Stimulated activated CD4-positive, alpha-beta T cell treated with anti-CD3 and anti-CD28 coated beads, Interleukin-12 subunit alpha, Interleukin-12 subunit beta, amount 100 ng/mL, for 4 hours (primary cell): ENCODE measurements at regions not wholly inside any gene's neighbourhood (a gene's known extent, or its start where the extent isn't known, plus 50 kb on each side); places are given as distances from the start of the nearest gene placed in this dataset.
"Not testable (repeated sequence)": the region's sequence is repeated elsewhere in the genome, so short reads cannot be mapped to it uniquely, and the experiment has no call there.

Source experiments
- DNase-seq: peaks from one replicate; pipeline ENCODE4 v3.0.0-alpha.2; 2020

GRCh38 chrX:1140236-1140681, 72.2 kb downstream of the CRLF2 start:
- no peak for DNase-seq

- no peak for DNase-seq
These were observed 73.3 kb downstream of the CRLF2 start for GRCh38 chrX:1139185-1139500.

DNA sequence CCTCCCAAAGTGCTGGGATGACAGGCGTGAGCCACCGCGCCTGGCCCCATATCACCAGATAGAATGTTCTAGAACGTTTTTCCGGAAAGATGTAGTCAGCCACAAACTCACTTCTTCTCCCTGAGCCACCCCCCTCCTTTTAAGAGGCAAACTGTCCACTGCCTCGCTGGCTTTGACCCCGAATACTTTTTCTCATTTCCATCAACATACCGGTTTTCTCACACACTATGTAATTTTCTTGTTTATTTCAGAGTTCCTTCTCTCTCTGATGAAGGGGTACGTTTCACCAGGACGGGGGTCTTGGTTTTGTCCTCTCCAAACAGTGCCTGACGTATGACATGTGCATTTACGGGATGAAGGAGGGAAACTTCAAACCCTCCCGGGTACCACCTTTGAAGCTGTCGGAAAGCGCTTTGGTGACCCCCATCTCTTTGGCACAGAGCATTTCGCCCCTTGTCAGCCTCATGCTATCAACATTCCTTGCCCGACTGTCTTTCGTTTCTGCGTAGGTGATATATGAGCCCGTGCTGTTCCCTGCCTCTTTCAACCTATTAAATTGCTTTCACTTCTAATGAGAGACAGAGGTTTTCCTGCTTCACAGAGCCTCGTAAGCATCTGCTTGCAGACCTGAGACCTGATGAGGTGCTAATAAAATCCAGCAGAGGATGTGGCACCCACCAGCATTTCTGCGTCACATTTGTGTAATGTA, 73.8 kb downstream of the CRLF2 start:
- DNase-seq, result no peak

GRCh38 chrX:1137531-1137930, 74.9 kb downstream of the CRLF2 start:
- no peak for DNase-seq

DNA sequence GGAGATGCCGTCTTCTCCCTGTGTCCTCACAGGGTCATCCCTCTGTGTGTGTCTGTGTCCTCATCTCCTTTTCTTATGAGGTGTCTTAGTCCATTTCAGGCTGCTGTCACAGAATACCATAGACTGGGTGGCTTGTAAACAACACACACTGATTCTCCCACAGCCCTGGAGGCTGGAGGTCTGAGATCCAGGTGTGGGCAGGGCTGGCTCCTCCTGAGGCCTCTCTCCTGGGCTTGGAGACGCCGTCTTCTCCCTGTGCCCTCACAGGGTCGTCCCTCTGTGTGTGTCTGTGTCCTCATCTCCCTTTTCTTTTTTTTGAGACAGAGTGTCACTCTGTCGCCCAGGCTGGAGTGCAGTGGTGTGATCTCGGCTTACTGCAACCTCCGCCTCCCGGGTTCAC, 75.9 kb downstream of the CRLF2 start:
- not testable (repeated sequence) for DNase-seq

GRCh38 chrX:1134976-1135375, 77.5 kb downstream of the CRLF2 start:
- no peak for DNase-seq

DNA sequence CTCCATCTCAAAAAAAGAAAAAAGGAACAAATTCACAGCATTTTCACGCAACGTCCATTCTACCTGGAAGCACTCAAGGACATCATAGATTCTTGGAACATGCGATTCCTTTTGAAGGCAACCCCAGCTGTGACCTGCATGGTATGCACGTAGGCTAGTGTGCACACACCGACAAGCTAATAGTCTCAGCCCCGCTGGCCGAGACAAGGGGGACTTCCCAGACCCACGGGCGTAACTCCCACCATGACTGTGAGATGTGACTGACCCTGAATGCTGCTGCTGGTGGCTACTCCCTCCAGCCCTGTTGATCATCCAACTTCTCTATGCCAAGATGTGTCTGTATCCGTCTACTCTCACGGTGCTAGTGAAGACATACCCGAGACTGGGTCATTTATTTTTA, 78.3 kb downstream of the CRLF2 start:
- no peak for DNase-seq

DNA sequence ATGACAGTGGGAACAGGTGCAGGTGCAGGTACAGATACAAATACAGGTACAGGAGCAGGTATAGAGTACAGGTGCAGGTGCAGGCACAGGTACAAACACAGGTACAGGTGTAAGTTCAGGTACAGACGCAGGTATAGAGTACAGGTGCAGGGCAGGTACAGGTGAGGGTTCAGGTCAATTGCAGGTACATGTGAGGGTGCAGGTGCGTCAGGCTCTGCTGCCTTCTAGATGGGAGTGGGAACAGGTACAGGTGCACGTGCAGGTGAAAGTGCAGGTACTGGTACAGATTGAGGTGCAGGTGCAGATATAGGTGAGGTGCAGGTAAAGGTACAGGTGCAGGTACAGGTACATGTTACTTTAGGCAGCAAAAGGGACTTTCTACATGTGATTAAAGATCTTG, 85.7 kb downstream of the CRLF2 start:
- DNase-seq, result no peak

- no peak for DNase-seq
These were observed 87.9 kb downstream of the CRLF2 start for GRCh38 chrX:1124531-1124930.

DNA sequence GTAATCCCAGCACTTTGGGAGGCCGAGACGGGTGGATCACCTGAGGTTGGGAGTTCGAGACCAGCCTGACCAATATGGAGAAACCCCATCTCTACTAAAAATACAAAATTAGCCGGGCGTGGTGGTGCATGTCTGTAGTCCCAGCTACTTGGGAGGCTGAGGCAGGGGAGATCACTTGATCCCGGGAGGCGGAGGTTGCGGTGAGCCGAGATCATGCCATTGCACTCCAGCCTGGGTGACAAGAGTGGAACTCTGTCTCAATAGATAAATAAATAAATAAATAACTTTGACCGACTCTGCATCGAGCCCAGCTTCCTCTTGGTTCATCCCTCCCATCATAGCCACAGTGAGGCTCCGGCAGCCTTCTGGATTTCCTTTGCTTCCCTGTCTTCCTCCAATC, 89.6 kb downstream of the CRLF2 start:
- not testable (repeated sequence) for DNase-seq

DNA sequence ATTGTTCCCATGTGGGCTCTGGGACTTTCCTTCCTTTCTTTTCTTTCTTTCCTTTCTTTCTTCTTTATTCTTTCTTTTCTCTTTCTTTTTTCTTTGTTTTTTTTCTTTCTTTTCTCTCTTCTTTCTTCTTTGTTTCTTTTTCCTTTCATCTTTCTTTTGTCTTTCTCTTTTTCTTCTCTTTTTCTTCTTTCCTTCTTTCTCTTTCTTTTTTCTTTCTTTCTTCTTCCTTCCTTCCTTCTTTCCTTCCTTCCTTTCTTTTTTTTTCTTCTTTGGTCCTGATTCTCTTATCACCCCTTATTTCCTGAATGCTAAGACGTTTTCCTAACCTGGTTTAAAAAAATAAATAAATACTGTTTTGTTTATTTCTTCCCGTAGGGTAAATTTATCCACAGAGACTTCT, 93.2 kb downstream of the CRLF2 start:
- no peak for DNase-seq

GRCh38 chrX:1118572-1119199, 93.8 kb downstream of the CRLF2 start:
- no peak for DNase-seq

GRCh38 chrX:1115411-1115810, 97.0 kb downstream of the CRLF2 start:
- not testable (repeated sequence) for DNase-seq

GRCh38 chrX:1112321-1112720, 100.1 kb downstream of the CRLF2 start:
- DNase-seq, result no peak

- DNase-seq, result no peak
These were observed 100.7 kb downstream of the CRLF2 start for GRCh38 chrX:1111601-1112300.

GRCh38 chrX:1109580-1110119, 102.8 kb downstream of the CRLF2 start:
- DNase-seq, result no peak

GRCh38 chrX:1108501-1109445, 103.7 kb downstream of the CRLF2 start:
- DNase-seq, result no peak

DNA sequence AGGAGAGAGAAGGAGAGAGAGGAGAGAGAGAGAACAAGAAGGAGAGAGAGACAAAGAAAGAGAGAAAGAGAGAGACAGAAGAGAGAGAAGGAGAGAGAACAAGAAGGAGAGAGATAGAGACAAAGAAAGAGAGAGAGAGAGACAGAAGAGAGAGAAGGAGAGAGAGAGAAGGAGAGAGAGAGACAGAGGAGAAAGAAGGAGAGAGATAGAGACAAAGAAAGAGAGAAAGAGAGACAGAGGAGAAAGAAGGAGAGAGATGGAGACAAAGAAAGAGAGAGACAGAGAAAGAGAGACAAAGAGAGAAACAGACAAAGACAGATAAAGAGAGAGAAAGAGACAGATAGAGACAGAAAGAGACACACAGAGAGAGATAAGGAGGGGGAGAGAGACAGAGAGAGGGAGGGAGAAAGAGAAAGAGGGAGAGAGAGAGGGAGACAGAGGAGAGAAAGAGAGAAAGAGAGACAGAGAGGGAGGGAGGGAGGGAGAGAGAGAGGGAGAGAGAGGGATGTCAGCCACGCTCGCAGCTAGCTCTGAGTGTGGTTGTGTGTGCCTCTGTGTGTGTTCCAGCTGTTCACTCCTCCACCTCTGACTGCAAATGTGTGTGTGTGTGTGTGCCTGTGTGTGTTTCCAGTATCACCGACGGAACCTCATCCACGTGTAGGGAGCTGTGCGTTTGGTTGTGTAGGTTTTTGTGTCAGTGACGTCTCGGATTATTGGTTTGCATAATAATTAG, 105.8 kb downstream of the CRLF2 start:
- no peak for DNase-seq

GRCh38 chrX:1105671-1106419, 106.6 kb downstream of the CRLF2 start:
- DNase-seq, result no peak

DNA sequence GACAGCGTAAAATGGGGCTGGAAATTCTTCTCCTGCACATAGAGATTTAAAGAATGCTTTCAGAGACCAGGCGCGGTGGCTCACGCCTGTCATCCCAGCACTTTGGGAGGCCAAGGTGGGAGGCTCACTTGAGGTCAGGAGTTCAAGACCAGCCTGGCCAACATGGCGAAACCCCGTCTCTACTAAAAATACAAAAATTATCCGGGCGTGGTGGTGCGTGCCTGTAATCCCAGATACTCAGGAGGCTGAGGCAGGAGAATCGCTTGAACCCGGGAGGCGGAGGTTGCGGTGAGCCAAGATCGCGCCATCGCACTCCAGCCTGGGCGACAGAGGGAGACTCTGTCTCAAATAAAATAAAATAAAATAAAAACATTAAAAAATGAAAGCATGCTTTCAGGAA, 107.4 kb downstream of the CRLF2 start:
- not testable (repeated sequence) for DNase-seq

DNA sequence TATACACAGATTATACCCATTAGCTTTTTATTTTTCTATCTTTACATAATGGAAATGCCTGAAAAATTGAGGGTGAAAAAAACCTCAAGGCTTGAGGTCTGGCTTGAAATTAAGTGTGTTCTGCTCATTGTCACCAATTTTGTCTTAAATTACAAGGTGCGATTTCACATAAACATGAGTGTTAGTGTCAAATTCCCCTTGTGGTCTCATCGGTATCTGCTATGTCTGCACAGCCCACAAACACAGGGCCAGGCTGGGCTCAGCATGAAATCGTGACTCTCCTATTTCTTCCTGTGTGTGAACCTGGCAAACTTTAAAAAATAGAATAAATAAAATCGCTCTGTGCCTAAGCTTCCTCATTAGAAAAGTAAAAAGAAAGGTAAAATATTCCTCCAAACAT, 109.1 kb downstream of the CRLF2 start:
- DNase-seq, result no peak
